Neural cell (in vitro differentiated cells): ENCODE measurements at regions not wholly inside any gene's neighbourhood (a gene's known extent, or its start where the extent isn't known, plus 50 kb on each side); places are given as distances from the start of the nearest gene placed in this dataset.

Source experiments
- CTCF ChIP-seq: fragments of 450-650 bp; IDR thresholded peaks from 2 replicates; pipeline ENCODE4 v1.5.1; 2014; ENCODE audit warnings: antibody characterized with exemption, mild to moderate bottlenecking, moderate library complexity; ENCODE audit not compliant: poor library complexity, severe bottlenecking
- MXI1 ChIP-seq: fragments of 450-650 bp; conservative IDR thresholded peaks from 2 replicates; pipeline ENCODE4 v1.6.1; 2014; ENCODE audit warnings: antibody characterized with exemption, mild to moderate bottlenecking; ENCODE audit not compliant: poor library complexity, severe bottlenecking
- POLR2AphosphoS5 ChIP-seq: IDR thresholded peaks from 2 replicates; pipeline ENCODE4 v1.6.1; 2012
- RAD21 ChIP-seq: fragments of 450-650 bp; conservative IDR thresholded peaks from 2 replicates; pipeline ENCODE4 v1.6.1; 2014; ENCODE audit warnings: antibody characterized with exemption, mild to moderate bottlenecking, moderate library complexity

DNA sequence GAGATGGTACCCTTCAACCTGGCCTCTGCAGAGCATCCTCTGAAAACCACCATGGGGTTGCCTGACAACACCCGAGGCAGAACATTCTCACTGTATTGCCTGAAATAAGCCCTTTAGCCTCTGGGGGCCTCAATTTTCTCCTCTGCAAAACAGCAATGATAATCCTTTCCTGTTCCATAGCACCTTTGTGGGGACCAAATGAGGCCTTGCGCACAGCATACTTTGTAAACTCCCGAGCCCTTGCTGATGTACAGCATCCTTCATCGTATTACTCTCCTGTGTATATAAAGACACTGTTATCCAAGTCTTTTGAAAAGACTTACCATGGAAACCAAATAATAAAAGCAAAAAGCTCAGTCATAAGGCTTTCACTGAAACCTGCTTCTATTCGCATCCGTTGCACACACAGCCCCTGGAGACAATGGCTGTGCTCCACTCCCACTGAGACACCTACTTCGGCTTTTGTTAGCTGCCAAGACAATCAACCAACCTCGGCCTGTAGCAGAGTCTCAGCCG lies 276.0 kb downstream of the FOXO1 start:
- TF ChIP-seq CTCF: no peak
- TF ChIP-seq POLR2AphosphoS5: no peak
- no peak for TF ChIP-seq RAD21
- no peak for TF ChIP-seq MXI1
